Right lobe of liver (tissue), 6 donors: ENCODE measurements at regions not wholly inside any gene's neighbourhood (a gene's known extent, or its start where the extent isn't known, plus 50 kb on each side); places are given as distances from the start of the nearest gene placed in this dataset.

Source experiments
- ATAC-seq, 4 donors: fragments of 200-7000 bp; cut with Tn5 transposase; one replicate each; pipeline ENCODE4 v1.9.1; 2020; ENCODE audit warnings: mild to moderate bottlenecking in 4 of 4, moderate library complexity in 4 of 4
- DNase-seq, 3 donors: peaks; one replicate each; pipeline ENCODE4 v3.0.0-alpha.2; 2020
- H3K27ac ChIP-seq, 3 donors: fragments of 200-600 bp; one replicate each; pipeline ENCODE4 v1.8.0; 2022
- H3K27me3 ChIP-seq, 2 donors: fragments of 200-600 bp; one replicate each; pipeline ENCODE4 v1.8.0; 2022
- H3K36me3 ChIP-seq, 4 donors: fragments of 200-600 bp; sonication (generic) in 1 of 4; one replicate each; pipeline versions ENCODE4 v1.5.1 to v1.8.0; 2017 to 2022; ENCODE audit warnings: control low read depth in 1 of 4
- H3K4me1 ChIP-seq, 4 donors: fragments of 200-600 bp; sonication (generic) in 1 of 4; one replicate each; pipeline versions ENCODE4 v1.5.1 to v1.8.0; 2017 to 2022; ENCODE audit warnings: control low read depth in 1 of 4
- H3K4me3 ChIP-seq, 3 donors: fragments of 200-600 bp; one replicate each; pipeline ENCODE4 v1.8.0; 2022
- H3K9me3 ChIP-seq, 4 donors: fragments of 200-600 bp; sonication (generic) in 1 of 4; one replicate each; pipeline versions ENCODE4 v1.5.1 to v1.8.0; 2017 to 2022; ENCODE audit warnings: control low read depth in 1 of 4
- POLR2A ChIP-seq: fragments of 450-650 bp; IDR thresholded peaks from one replicate; pipeline ENCODE4 v1.6.1; 2017; ENCODE audit warnings: antibody characterized with exemption, mild to moderate bottlenecking
- WGBS: methylation state at CpG from one replicate; pipeline ENCODE4 v1.1.6; 2018; ENCODE audit warnings: low coverage, low lambda C conversion rate; ENCODE audit not compliant: insufficient coverage; ENCODE audit errors: missing lambda C conversion rate; 5-methylcytosine and 5-hydroxymethylcytosine counted together
- intact Hi-C, 2 donors: fragments of 100-400 bp; cut with DNase I; formaldehyde crosslinking; loops; one replicate each; pipeline versions ENCODE4 v1.11.2 to v1.14.1; 2022
- TF ChIP-seq, protein P1 (sequence below), 4 donors: fragments of 200-600 bp in 3 of 4; fragments of 450-650 bp in 1 of 4; IDR thresholded peaks; one replicate each; pipeline versions ENCODE4 v1.5.1 to v1.8.0; 2016 to 2022; ENCODE audit warnings: antibody characterized with exemption in 4 of 4, mild to moderate bottlenecking in 2 of 4
- donor health status: DM: no; HTN: yes; CAD: no.
- donor health status: DM: no; HTN: no; CAD: no.
- donor health status: DM: no; HTN: no; CAD: no.
- donor health status: DM: no; HTN: yes; CAD: no.
- donor health status: DM: no; HTN: yes; CAD: no.

DNA sequence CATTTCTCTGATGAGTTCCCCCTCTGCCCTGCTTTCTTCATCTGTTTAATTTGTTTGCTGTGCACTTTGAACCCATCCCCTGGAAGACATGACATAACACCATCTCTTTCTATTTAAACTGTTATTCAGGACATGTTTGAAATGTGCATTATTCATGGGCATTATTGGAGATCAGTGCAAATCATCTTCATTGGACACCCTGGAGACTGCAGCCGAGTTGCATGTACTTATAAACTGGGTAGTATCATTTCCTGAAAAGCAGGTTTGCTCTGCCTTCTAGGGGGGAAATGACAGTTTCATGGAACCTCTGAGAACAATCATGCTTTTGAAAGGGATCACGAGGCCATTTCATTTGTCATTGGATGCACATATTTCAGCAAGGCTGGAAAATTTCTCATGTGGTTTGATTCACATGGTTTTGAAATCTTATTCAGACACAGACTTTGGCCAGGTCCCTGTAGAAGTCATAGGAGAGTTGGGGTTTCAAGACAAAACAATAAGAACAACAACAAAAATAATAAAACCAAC lies 462.8 kb upstream of the MEX3C start:
- 40% methylated on average over 2 of the region's 2 CpGs for WGBS
- intact Hi-C loops: loop anchor here in 1 of 2 donors (10.0 kb wide), 1 partner anchor 625 kb away; no protein-coding TSS in a partner anchor
- no peaks in the 10 kb centered on the region for H3K4me1 ChIP-seq

DNA sequence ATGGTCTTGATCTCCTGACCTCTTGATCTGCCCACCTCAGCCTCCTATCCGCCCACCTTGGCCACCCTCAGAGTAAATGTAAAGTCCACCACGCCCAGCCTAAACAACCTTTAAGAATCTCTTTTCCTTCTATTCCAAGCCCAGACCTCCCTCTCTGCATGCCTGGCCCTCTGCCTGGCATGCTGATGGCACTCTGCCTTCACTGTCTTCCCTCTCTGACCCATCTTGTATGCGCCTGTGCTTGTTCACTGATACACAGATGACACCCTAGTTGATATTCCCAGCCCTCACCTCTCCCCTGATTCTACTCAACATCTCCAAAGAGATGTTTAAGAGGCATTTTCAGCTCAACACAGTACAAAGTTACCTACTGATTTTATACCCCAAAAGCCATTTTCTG lies 466.8 kb upstream of the MEX3C start:
- Histone ChIP-seq H3K4me3 (no peak overlapping the region), H3K36me3 (no peaks in the 10 kb centered on the region), H3K27me3 (no peaks in the 10 kb centered on the region), H3K9me3 (no peaks in the 10 kb centered on the region), H3K27ac (no peak overlapping the region), H3K4me1 (no peaks in the 10 kb centered on the region)
- no peak for DNase-seq
- WGBS: 46% methylated on average over 3 of the region's 3 CpGs
- TF ChIP-seq, protein P1, sequence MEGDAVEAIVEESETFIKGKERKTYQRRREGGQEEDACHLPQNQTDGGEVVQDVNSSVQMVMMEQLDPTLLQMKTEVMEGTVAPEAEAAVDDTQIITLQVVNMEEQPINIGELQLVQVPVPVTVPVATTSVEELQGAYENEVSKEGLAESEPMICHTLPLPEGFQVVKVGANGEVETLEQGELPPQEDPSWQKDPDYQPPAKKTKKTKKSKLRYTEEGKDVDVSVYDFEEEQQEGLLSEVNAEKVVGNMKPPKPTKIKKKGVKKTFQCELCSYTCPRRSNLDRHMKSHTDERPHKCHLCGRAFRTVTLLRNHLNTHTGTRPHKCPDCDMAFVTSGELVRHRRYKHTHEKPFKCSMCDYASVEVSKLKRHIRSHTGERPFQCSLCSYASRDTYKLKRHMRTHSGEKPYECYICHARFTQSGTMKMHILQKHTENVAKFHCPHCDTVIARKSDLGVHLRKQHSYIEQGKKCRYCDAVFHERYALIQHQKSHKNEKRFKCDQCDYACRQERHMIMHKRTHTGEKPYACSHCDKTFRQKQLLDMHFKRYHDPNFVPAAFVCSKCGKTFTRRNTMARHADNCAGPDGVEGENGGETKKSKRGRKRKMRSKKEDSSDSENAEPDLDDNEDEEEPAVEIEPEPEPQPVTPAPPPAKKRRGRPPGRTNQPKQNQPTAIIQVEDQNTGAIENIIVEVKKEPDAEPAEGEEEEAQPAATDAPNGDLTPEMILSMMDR (IDR thresholded peaks at IDR 0.05): no peak
- no peak for TF ChIP-seq POLR2A
- no peak for ATAC-seq
- intact Hi-C loops: loop anchor here in 1 of 2 donors (10.0 kb wide), 1 partner anchor 621 kb away; no protein-coding TSS in a partner anchor

More for the DNA sequence above, 462.8 kb upstream of the MEX3C start:
- no peak for TF ChIP-seq POLR2A
- TF ChIP-seq, protein P1 (IDR thresholded peaks at IDR 0.05): no peak
- ATAC-seq (no peak), DNase-seq (no peak)
- Histone ChIP-seq H3K9me3 (no peaks in the 10 kb centered on the region), H3K4me3 (no peak overlapping the region), H3K36me3 (no peaks in the 10 kb centered on the region), H3K27ac (no peak overlapping the region), H3K27me3 (no peaks in the 10 kb centered on the region)

DNA sequence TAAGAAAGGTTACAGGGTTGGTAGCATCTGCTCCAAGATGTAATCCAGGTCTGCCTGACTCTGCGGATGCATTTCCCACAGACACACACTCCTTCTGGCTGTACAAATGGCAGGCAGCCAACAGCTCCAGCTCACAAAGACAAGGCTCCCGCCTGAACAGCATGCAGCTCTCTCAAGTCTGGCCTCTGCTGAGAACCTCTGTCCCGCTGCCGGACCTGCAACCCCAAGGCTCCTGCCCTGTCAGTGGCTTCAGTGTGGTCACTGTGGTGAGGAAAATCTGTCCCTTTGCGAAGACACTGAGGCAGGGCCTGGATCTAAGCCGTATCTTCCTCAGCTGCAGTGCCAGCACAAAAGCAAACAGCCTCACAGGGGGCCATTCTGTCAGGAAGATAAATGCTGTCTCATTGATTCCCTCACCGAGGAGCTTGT lies 469.3 kb upstream of the MEX3C start:
- Histone ChIP-seq H3K27me3 (no peaks in the 10 kb centered on the region), H3K9me3 (no peaks in the 10 kb centered on the region), H3K36me3 (no peaks in the 10 kb centered on the region), H3K4me1 (no peaks in the 10 kb centered on the region), H3K27ac (no peak overlapping the region), H3K4me3 (no peak overlapping the region)
- no peak for TF ChIP-seq POLR2A
- TF ChIP-seq, protein P1 (IDR thresholded peaks at IDR 0.05): no peak
- ATAC-seq (no peak), DNase-seq (peak in 2 of 3 donors; percentile 34 to 57)
- 54% methylated on average over 2 of the region's 7 CpGs for WGBS
- intact Hi-C loops: loop anchor here in 1 of 2 donors (10.0 kb wide), 1 partner anchor 618 kb away; no protein-coding TSS in a partner anchor

DNA sequence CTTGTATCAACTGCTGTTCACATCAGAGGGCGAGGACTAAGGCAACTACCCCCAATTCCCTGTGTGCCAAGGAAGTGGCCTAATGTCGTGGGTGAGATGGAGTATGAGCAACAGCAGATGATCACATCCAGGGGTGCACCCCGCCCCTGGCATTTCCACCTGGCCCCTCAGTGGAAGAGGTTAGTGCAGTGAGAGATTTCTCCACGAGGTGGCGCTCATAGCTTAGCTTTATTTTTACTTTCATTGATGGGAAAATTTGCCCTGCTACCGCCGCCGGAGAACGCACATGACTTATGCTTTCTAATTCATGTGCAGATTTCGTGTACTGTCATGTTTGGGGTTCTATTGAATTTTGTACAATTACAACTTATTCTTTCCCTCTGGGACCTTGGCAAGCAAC lies 470.6 kb upstream of the MEX3C start:
- intact Hi-C loops: loop anchor here in 1 of 2 donors (10.0 kb wide), 1 partner anchor 617 kb away; no protein-coding TSS in a partner anchor

More for the DNA sequence above, 470.6 kb upstream of the MEX3C start:
- Histone ChIP-seq H3K9me3 (no peaks in the 10 kb centered on the region), H3K36me3 (no peaks in the 10 kb centered on the region), H3K4me3 (no peak overlapping the region), H3K27me3 (no peaks in the 10 kb centered on the region), H3K27ac (no peak overlapping the region), H3K4me1 (no peaks in the 10 kb centered on the region)
- 6% methylated on average over 8 of the region's 10 CpGs for WGBS
- ATAC-seq (peak; percentile 75 to 83 (median 79)), DNase-seq (peak in 2 of 3 donors; percentile 48 to 54)
- TF ChIP-seq, protein P1 (IDR thresholded peaks at IDR 0.05): peak; percentile 73 to 87 (median 78)
- no peak for TF ChIP-seq POLR2A
